NB4 (cell line): ENCODE measurements at regions not wholly inside any gene's neighbourhood (a gene's known extent, or its start where the extent isn't known, plus 50 kb on each side); places are given as distances from the start of the nearest gene placed in this dataset.
"Not testable (repeated sequence)": the region's sequence is repeated elsewhere in the genome, so short reads cannot be mapped to it uniquely, and the experiment has no call there.

Source experiments
- DNase-seq: peaks from one replicate; pipeline ENCODE4 v3.0.0; 2010; ENCODE audit warnings: low read depth
- H3K4me3 ChIP-seq: one replicate; pipeline ENCODE4 v1.5.1; 2011; ENCODE audit warnings: mild to moderate bottlenecking, low read depth, low read length, moderate library complexity
- MYC ChIP-seq: IDR thresholded peaks from 2 replicates; pipeline ENCODE4 v1.6.1; 2011; ENCODE audit warnings: low read depth, low read length
- POLR2A ChIP-seq: IDR thresholded peaks from 2 replicates; pipeline ENCODE4 v1.6.1; 2011; ENCODE audit warnings: mild to moderate bottlenecking; ENCODE audit not compliant: insufficient read length; ENCODE audit errors: extremely low read depth
- TF ChIP-seq, protein P1 (sequence below): IDR thresholded peaks from 2 replicates; pipeline ENCODE4 v1.6.1; 2011; ENCODE audit warnings: low read depth, low read length
- TF ChIP-seq, protein P2 (sequence below): IDR thresholded peaks from one replicate; pipeline ENCODE4 v1.5.1; 2012; ENCODE audit warnings: low read depth, low read length

DNA sequence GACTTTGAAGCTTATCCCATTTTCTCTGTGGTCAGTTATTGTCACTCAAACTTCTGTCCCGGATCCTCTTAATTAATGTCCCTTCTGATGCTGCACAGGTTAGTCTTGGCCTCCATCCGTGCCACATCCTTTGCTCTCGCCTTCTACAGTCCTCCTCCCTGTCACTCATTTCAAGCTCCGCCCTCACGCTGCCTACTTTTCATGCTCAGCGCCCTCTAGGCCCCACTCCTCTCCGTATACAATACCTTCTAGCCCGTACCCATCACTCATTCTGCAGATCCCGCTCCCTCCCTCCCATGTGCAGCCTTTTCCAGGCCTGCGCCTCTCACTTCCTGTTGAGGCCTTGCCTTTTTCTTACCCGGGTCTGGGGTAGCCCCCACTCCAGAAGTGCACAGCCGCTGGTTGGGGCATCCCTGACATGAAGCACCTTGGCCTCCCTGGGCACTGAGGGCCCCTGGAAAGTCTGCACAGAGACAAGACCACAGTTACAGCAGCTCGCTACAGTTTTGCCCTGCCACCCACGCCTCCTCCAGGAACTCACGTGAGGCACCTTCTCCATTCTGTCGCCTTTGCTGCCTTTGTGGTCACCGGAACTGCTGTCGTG is 88.5 kb upstream of the SLC25A48 start:
- H3K4me3 ChIP-seq = no peak overlapping the region
- DNase-seq = no peak
- no peak for TF ChIP-seq MYC
- TF ChIP-seq, protein P1, sequence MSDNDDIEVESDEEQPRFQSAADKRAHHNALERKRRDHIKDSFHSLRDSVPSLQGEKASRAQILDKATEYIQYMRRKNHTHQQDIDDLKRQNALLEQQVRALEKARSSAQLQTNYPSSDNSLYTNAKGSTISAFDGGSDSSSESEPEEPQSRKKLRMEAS = no peak
- no peak for TF ChIP-seq POLR2A
- TF ChIP-seq, protein P2, sequence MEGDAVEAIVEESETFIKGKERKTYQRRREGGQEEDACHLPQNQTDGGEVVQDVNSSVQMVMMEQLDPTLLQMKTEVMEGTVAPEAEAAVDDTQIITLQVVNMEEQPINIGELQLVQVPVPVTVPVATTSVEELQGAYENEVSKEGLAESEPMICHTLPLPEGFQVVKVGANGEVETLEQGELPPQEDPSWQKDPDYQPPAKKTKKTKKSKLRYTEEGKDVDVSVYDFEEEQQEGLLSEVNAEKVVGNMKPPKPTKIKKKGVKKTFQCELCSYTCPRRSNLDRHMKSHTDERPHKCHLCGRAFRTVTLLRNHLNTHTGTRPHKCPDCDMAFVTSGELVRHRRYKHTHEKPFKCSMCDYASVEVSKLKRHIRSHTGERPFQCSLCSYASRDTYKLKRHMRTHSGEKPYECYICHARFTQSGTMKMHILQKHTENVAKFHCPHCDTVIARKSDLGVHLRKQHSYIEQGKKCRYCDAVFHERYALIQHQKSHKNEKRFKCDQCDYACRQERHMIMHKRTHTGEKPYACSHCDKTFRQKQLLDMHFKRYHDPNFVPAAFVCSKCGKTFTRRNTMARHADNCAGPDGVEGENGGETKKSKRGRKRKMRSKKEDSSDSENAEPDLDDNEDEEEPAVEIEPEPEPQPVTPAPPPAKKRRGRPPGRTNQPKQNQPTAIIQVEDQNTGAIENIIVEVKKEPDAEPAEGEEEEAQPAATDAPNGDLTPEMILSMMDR = no peak

DNA sequence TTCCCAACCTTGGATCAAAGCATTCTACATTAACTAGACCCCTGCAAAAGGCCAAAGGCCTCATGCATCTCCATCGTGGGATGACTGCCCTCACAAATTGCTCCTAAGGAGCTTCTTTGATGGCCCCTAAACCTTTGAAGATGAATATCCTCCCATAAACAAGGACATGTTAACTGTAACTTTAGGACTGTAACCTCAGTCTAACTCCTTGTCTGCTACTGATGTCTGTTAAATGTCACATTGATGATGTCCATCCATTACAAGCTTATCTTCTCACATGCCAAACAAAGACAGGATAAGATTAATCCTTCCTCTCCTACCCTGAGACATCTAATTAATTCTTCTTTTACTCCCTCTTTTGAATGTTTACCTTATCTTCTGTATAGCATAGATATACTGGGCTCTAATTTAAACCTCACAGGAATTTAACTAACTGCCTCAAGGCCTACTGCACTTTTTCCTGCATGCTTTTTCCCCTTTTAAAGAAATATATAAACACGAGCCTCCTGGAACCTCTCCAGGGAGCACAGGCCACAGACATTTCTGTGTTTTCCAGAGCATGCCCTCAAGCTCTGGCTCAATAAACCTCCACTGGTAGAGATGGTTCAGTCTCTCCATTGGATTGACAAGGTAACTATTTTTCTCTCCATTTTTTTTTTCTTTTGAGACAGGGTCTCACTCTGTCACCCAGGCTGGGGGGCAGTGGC is 90.6 kb upstream of the SLC25A48 start:
- no peak overlapping the region for H3K4me3 ChIP-seq
- TF ChIP-seq POLR2A (no peak), MYC (no peak)
- DNase-seq = no peak

DNA sequence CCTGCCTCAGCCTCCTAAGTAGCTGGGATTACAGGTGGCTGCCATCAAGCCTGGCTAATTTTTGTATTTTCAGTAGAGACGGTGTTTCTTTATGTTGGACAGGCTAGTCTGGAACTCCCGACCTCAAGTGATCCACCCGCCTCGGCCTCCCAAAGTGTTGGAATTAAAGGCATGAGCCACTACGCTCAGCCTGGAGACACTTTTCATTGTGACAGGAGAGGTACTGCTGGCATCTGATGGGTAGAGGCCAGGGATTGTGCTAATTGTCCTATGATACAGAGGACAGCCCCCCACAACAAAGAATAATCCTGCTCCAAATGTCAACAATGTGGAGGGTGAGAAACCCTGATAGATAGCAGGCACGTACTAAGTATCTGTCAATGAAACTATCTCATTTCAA is 91.3 kb upstream of the SLC25A48 start:
- no peak overlapping the region for H3K4me3 ChIP-seq
- DNase-seq = no peak
- TF ChIP-seq, protein P2 = no peak
- no peak for TF ChIP-seq POLR2A
- TF ChIP-seq, protein P1 = no peak
- TF ChIP-seq MYC = no peak

DNA sequence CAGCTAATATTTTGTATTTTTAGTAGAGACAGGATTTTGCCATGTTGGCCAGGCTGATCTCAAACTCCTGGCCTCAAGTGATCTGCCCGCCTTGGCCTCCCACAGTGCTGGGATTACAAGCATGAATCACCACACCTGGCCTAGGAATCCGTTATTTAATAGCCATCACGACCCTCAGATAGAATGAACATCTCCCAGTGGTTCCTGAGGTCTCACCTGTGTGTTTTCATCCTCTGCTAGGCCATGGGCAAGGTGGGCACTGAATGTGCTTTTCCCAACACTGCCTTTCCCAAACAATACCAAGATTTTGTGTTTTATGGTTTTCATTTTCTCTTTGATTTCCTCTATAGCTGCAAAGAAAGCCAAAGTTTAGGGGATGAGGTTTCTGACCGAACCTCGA is 92.2 kb upstream of the SLC25A48 start:
- H3K4me3 ChIP-seq, DNase-seq: not testable (repeated sequence)

DNA sequence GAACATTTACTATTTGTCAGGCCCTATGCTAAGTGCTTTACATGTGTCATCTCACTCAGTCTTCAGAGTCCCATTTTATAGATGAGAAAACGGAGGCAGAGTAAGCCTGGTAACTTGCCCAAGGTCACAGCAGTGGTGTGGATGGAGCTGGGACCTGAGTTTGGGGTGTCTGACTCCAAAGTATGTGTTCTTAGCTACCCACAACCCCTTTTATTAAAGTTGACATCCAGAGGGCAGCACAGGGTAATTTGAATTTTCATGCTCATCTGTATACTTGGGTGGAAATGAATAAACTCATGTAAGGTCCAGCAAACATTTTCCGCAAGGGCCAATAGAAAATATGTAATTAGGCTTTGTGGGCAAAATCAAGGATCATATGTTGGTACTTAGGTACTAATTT is 93.4 kb upstream of the SLC25A48 start:
- no peak overlapping the region for H3K4me3 ChIP-seq
- no peak for DNase-seq
- TF ChIP-seq MYC (no peak), POLR2A (no peak)
- TF ChIP-seq, protein P2 = no peak
- TF ChIP-seq, protein P1 = no peak

DNA sequence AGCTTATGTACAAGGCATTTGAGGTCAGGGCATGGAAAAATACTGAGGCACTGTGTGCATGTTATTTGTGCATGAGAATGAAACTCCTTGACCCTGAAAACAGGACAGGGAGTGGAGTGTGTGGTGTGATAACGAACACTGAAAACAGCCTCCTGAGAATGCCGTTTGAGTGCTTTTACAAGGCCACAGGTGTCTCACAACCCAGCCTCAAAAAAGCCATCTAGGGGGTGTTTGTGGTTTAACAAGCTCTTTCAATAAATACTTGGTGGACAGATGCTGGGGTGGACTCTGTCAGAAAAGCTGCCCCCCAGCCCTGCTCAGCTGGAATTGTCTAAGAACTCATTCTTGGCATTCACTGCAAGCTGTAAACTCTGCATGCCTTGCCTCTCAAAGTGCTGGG is 94.0 kb upstream of the SLC25A48 start:
- TF ChIP-seq, protein P1 = no peak
- TF ChIP-seq POLR2A = no peak
- no peak for DNase-seq
- H3K4me3 ChIP-seq = no peak overlapping the region

DNA sequence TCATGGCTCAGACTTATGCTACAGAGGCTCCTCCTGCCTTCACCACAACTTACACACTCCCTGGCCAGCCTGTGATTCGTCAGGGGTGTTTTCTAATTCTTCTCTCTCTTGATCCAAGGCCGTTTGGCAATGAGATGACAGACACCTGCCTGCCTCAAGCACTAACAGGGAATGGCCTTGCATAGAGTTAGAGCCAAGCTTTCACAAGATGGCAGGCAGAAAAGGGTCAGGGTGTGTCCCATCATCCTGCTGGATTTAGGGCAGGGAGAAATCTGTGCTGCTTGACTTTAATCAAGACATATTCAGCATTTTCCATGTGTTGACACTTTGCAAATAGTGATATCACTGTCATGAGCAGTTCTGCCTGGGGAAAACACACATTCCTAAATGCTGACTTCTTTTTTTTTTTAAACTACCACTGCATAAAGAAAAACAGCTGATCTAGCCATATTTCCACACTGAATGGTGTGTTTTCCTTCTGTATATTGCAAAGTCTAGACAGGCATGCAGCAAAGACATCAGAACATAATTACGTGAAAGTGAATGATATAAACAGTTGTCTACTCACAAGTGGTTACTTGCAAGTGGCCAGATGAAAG is 95.0 kb upstream of the SLC25A48 start:
- H3K4me3 ChIP-seq = no peak overlapping the region
- no peak for DNase-seq
- TF ChIP-seq POLR2A (no peak), MYC (no peak)
- TF ChIP-seq, protein P2 = no peak
- TF ChIP-seq, protein P1 = no peak
